ENCODE measurements at regions not wholly inside any gene's neighbourhood (a gene's known extent, or its start where the extent isn't known, plus 50 kb on each side); places are given as distances from the start of the nearest gene placed in this dataset.
A peak's percentile ranks its signal among the peaks of the same experiment; 100 is the strongest.

DNA sequence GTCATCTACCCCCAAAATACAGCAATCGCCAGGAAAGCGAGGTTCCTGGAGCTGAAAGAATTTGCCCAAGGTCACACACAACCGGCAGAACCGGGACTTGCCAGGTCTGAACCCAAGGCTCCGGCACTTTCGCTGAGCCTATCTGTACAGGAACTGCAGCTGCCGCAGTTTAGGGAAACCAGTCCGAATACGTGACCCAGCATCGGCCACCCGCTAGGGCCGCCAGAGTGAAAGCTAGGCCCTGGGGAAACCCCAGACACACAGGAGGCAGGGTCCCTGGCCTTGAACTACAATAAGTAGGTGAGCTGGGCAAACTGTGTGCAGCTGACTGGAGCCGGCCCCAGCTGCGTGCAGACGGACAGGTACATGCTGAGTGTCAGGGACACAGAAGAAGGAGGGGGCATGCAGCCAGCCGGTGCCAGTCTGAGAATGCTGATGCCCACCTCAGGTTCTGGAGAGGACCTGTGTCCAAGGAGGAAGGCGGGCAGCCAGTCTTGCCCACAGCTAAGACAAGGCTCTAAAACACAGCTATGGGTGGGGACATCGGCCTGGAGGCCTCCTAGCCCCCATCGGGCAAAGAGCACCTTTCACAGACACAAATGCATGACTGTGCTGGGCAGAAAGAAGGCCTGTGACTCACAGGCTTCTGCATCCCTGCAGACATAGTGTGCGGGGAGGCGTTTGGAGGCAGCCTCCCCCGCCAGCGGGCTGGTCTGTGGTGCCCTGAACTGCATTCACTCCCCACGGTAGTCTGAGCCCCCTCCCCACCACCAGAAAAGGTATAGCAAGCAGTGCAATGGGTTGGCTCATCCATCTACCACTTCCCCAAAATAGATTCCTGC is 107.4 kb upstream of the ID2 start:
- H3K4me1 Mint-ChIP-seq (ENCODE audit: low read depth), result peaks cover 57% of the 10 kb centered on the region

DNA sequence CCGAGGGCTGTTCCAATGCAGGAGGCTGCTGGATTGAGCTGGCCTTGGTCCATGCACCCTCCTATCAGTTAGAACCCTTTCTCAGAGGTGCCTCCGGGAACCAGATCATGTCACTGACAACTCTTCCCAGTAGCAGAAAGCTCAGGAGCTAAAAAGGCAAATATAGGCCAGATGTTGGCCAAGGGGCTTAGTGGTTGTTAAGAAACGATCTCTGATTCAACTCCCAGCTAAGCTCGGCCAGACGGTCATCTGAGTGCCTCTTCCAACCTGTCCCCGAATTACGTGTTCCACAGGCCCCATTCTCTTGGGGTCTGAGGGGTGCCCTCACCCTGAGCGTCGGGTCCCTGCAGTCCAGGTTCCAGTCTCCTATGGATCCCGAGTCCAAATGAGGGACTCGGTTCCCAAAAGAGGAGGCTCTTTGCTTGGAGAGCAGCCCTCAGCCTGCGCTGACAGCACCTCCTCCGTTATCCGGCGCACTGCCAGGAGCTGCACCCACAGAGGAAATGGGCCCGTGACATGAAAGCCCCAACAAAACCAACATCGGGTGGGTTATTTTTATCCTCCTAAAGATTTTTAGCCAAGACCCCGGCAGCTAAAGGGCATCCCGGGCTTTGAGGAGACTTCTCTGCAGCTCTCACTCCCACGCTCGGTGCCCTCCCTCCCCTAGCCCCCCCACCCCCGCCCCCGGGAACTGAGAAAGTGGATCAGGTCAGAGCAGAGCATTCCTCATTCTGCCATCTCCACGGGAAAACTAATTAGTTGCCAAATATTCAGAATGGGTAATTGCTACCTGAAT is 106.6 kb upstream of the ID2 start:
- H3K4me1 Mint-ChIP-seq (ENCODE audit: low read depth), result peaks cover 65% of the 10 kb centered on the region
- peak overlapping the region; percentile 71 for H3K4me3 Mint-ChIP-seq
- peaks cover 9% of the 10 kb centered on the region for H3K27me3 Mint-ChIP-seq
- no peaks in the 10 kb centered on the region for H3K9me3 Mint-ChIP-seq
- peak overlapping the region; percentile 87 for H3K27ac Mint-ChIP-seq
- H3K36me3 Mint-ChIP-seq (ENCODE audit: low read depth), result no peaks in the 10 kb centered on the region

More for the DNA sequence above, 107.4 kb upstream of the ID2 start:
- Mint-ChIP-seq H3K36me3 (ENCODE audit: low read depth) (no peaks in the 10 kb centered on the region), H3K27me3 (peaks cover 9% of the 10 kb centered on the region), H3K4me3 (peak overlapping the region; percentile 67), H3K27ac (peak overlapping the region; percentile 41), H3K9me3 (no peaks in the 10 kb centered on the region)

DNA sequence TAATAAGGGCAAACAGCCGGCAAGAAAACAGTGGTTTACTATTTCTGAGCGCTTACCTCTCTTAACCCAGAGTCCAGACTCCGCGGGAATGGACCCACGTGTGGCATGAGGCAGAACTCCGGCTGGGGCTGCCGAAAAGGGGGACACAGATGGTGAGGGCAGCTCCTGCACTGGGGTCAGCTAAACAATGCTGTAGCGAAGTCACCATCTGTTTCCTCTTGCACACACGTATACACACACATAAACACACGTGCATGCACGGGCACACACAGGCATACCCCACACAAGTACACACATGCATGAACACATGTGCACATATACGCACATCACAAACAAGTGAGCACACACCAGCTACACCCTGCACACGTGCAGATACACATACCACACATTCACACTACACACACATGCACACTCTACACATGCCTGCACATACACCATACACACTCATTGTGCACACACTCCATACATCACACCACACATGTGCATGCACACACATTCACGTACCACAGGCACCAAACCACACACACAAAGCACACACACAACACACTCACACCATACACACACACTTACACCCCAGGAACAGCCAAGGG is 105.9 kb upstream of the ID2 start:
- no peaks in the 10 kb centered on the region for H3K36me3 Mint-ChIP-seq (ENCODE audit: low read depth)
- peak overlapping the region; percentile 71 for H3K4me3 Mint-ChIP-seq
- H3K9me3 Mint-ChIP-seq, result no peaks in the 10 kb centered on the region
- peaks cover 9% of the 10 kb centered on the region for H3K27me3 Mint-ChIP-seq
- H3K4me1 Mint-ChIP-seq (ENCODE audit: low read depth), result peaks cover 72% of the 10 kb centered on the region
- peak overlapping the region; percentile 87 for H3K27ac Mint-ChIP-seq

DNA sequence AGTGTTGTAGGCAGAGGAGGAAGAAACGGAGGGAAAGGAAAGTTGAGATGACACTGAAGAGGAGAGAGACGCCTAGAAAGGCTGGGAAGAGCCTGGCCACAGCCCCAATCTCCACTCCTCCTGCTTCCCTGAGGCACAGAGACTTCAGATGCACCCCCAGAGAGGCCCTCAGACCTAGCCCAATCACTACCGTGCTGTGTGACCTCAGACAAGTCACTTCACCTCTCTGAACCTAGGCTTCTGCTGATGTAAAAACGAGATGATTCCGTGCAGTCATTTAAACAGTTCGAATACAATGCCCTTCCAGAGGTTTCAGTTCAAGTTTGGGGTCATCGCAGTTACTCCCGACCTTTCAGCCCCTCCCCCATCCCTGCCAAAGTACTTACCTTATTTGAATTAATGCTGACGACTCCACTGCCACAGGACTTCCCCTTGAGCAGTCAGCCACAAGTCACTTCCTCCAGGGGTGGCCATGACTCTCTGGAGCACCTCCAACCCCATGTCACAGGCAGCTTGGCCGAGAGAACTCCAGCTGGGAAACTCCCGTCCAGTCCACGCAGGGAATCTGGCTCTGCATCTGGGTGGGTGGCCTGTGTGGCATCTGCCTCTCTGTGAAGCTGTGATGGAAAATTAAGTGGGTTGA is 105.2 kb upstream of the ID2 start:
- Mint-ChIP-seq H3K27me3 (peaks cover 9% of the 10 kb centered on the region), H3K36me3 (ENCODE audit: low read depth) (no peaks in the 10 kb centered on the region), H3K4me3 (peak overlapping the region; percentile 71), H3K4me1 (ENCODE audit: low read depth) (peaks cover 79% of the 10 kb centered on the region), H3K27ac (peak overlapping the region; percentile 87), H3K9me3 (no peaks in the 10 kb centered on the region)

GRCh38 chr2:8577573-8577972 is 104.3 kb upstream of the ID2 start:
- H3K9me3 Mint-ChIP-seq, result no peaks in the 10 kb centered on the region
- peak overlapping the region; percentile 87 for H3K27ac Mint-ChIP-seq
- H3K27me3 Mint-ChIP-seq, result peaks cover 9% of the 10 kb centered on the region
- H3K36me3 Mint-ChIP-seq (ENCODE audit: low read depth), result no peaks in the 10 kb centered on the region
- no peak overlapping the region for H3K4me3 Mint-ChIP-seq
- peaks cover 84% of the 10 kb centered on the region for H3K4me1 Mint-ChIP-seq (ENCODE audit: low read depth)

GRCh38 chr2:8578335-8579244 is 103.3 kb upstream of the ID2 start:
- H3K27ac Mint-ChIP-seq, result no peak overlapping the region
- no peak overlapping the region for H3K4me3 Mint-ChIP-seq
- H3K27me3 Mint-ChIP-seq, result peaks cover 9% of the 10 kb centered on the region
- peaks cover 89% of the 10 kb centered on the region for H3K4me1 Mint-ChIP-seq (ENCODE audit: low read depth)
- no peaks in the 10 kb centered on the region for H3K9me3 Mint-ChIP-seq
- no peaks in the 10 kb centered on the region for H3K36me3 Mint-ChIP-seq (ENCODE audit: low read depth)

DNA sequence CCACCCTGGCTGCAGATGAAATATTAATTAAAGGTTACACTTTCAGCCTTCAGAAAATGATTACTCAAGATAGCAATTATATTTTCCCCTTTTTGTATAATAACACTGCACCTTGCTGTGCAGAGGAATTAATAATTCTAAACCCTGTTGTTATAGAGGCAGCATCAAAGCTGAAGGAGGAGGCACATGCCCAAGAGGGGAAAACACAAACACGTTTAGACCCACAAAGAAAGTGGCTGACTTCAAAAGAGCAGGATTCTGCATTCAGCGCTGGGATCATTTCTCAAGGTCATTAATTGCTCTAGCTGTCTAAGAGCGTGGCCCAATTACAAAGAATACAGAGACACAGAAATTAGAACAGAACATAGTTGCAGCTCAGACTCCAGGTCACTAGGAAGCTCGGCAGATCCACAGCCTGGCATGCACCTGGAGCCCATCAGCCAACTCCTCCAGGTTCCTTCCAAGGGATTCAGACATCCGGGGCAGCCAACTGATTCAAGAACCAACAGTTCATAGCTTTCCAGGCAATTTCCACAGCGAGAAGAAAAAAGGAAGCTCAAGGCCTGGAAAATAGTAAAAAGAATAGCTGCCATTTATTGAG is 102.3 kb upstream of the ID2 start:
- Mint-ChIP-seq H3K36me3 (ENCODE audit: low read depth) (no peaks in the 10 kb centered on the region), H3K27ac (peak overlapping the region; percentile 34), H3K27me3 (peaks cover 11% of the 10 kb centered on the region), H3K4me1 (ENCODE audit: low read depth) (peaks cover 92% of the 10 kb centered on the region), H3K9me3 (no peaks in the 10 kb centered on the region), H3K4me3 (no peak overlapping the region)

DNA sequence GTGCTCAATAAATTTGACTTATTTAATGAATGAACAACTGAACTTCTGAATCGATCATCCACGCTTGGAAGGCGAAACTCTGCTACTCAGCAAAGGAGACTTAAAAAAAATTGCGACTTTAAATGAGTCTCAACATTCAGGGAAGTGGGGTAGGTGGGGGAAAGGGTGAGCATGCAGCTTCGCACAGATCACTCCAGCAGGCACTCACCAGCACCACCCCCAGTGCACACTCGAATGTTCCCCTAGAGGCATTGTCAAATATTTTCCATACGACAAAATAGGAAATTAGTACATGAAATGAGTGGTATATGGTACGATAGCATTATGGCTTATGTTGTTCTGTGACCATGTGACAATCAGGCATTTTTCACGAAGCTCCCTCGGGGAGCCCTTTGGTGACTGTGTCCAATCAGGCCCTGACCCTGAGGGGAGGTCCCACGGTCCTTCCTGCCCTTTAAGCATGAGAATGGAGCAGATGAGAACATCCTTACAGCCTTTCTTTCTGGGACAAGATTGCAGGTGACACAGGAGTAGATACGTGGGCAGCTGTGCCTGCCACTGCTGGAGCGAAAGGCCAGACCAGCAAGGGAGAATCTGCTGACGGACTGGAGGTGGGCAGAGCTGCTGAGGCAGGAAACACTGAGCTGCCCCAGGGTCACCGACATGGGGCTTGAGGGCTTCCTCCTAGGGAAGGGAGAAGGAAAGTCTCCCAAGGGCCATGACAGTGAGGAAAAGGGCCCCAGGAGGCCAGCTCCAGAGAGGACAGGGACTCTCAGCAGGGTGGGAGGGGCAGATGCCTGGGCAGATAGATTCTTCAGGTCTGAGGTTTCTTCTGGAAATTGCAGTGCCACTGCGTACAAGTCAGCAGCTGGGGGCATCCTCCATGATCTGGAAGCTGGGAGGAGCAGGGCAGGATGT is 101.3 kb upstream of the ID2 start:
- peaks cover 91% of the 10 kb centered on the region for H3K4me1 Mint-ChIP-seq (ENCODE audit: low read depth)
- peaks cover 11% of the 10 kb centered on the region for H3K27me3 Mint-ChIP-seq
- H3K36me3 Mint-ChIP-seq (ENCODE audit: low read depth), result no peaks in the 10 kb centered on the region
- H3K9me3 Mint-ChIP-seq, result no peaks in the 10 kb centered on the region
- H3K27ac Mint-ChIP-seq, result peak overlapping the region; percentile 87
- peak overlapping the region; percentile 65 for H3K4me3 Mint-ChIP-seq

DNA sequence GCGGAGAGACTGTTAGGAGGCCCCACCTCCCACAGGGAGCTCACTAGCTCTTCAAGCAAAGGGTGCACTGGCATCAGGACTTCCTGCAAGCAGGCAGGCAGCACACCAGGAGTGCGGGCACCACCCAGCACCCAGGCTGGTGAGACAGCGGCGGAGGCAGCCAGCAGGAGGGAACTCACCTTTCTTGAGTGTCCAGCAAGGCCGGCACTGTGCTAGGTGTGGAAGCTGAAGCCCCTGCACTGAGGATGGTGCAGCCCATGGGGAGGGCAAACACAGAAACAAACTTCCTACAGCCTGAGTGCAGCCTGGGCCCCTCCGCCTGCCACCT is 100.7 kb upstream of the ID2 start:
- peak overlapping the region; percentile 87 for H3K27ac Mint-ChIP-seq
- H3K9me3 Mint-ChIP-seq, result no peaks in the 10 kb centered on the region
- H3K4me3 Mint-ChIP-seq, result peak overlapping the region; percentile 65
- peaks cover 91% of the 10 kb centered on the region for H3K4me1 Mint-ChIP-seq (ENCODE audit: low read depth)
- H3K27me3 Mint-ChIP-seq, result peaks cover 11% of the 10 kb centered on the region
- no peaks in the 10 kb centered on the region for H3K36me3 Mint-ChIP-seq (ENCODE audit: low read depth)

DNA sequence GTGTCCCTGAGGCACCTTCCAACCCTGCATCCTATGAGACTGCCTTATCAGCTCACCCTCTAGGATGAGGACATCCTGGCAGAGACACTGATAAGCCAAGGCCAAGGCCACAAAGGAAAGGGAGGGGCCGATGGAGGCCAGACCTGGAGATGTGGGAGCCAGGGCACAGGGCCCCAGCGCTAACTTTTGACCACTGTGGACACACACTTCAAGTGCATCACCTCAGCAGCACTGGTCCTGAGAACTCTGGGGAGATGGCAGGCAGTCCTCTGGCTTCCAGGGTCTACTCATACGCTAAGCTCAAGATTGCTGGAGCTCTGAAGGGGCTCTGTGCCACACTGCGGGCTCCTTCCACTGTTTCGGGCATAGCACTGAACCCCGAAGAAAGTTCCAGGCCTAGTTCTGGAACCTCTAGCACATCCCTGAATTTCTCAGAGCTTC is 100.2 kb upstream of the ID2 start:
- H3K27me3 Mint-ChIP-seq, result peaks cover 10% of the 10 kb centered on the region
- no peaks in the 10 kb centered on the region for H3K9me3 Mint-ChIP-seq
- no peaks in the 10 kb centered on the region for H3K36me3 Mint-ChIP-seq (ENCODE audit: low read depth)
- H3K27ac Mint-ChIP-seq, result no peak overlapping the region
- H3K4me3 Mint-ChIP-seq, result no peak overlapping the region
- peaks cover 91% of the 10 kb centered on the region for H3K4me1 Mint-ChIP-seq (ENCODE audit: low read depth)

- no peak overlapping the region for H3K4me3 Mint-ChIP-seq
Measured at GRCh38 chr2:8582191-8582590, 99.7 kb upstream of the ID2 start.

DNA sequence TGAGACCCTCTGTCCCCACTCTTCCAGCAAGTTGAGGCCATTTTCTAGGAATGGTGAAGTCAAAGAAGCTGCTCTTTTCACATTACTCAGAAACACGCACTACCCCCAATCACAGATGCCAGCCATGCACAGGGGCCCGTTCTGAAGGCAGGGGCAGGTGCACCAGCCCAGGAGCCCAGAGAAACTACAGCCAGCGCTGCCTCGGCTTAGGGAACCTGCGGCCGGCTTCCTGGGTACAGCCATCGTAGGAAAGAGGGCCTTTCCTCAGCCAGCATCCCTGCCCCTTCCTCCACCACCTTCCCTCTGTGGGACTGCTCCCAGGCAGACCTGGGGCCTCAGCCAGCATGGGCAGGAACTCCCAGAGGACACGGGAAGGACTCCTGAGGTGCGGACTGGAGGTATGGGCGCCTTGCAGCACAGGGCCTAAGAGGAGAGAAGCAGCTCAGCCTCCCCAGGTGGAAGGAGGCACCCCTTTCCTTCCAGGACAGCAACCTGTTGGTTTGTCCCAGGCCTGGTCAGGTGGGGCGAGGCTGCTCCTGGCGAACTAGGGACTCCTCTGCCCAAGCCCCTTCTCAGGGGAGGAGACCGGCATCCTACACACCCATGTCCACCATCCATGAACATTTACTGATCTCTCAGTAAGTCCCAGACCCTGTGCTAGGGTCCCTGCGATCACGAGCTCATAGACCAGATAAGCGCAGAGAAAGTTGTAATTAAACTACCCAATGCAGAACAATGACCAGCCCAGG is 99.0 kb upstream of the ID2 start:
- H3K27me3 Mint-ChIP-seq, result peaks cover 7% of the 10 kb centered on the region
- no peaks in the 10 kb centered on the region for H3K36me3 Mint-ChIP-seq (ENCODE audit: low read depth)
- H3K27ac Mint-ChIP-seq, result peak overlapping the region; percentile 71
- H3K4me1 Mint-ChIP-seq (ENCODE audit: low read depth), result peaks cover 88% of the 10 kb centered on the region
- no peaks in the 10 kb centered on the region for H3K9me3 Mint-ChIP-seq
- H3K4me3 Mint-ChIP-seq, result peak overlapping the region; percentile 26

More at GRCh38 chr2:8582191-8582590, 99.7 kb upstream of the ID2 start:
- H3K27me3 Mint-ChIP-seq, result peaks cover 7% of the 10 kb centered on the region
- no peaks in the 10 kb centered on the region for H3K36me3 Mint-ChIP-seq (ENCODE audit: low read depth)
- H3K9me3 Mint-ChIP-seq, result no peaks in the 10 kb centered on the region
- H3K4me1 Mint-ChIP-seq (ENCODE audit: low read depth), result peaks cover 88% of the 10 kb centered on the region
- H3K27ac Mint-ChIP-seq, result no peak overlapping the region
